ENCODE measurements at regions not wholly inside any gene's neighbourhood (a gene's known extent, or its start where the extent isn't known, plus 50 kb on each side); places are given as distances from the start of the nearest gene placed in this dataset.

GRCh38 chr17:79468183-79468944, 142.5 kb downstream of the RBFOX3 start:
- Histone ChIP-seq H3K4me1 (ENCODE audit: insufficient read depth, low read length) (no peaks in the 10 kb centered on the region; the same call in 1 of the 2 replicates), H3K9me3 (ENCODE audit: control insufficient read depth, insufficient read depth, low read length) (no peaks in the 10 kb centered on the region), H3K9ac (ENCODE audit: low read depth, low read length) (no peak overlapping the region), H3K36me3 (ENCODE audit: insufficient read depth, low read length) (no peaks in the 10 kb centered on the region)

- no peak overlapping the region for H3K9ac ChIP-seq (ENCODE audit: low read depth, low read length)
- H3K36me3 ChIP-seq (ENCODE audit: insufficient read depth, low read length): no peaks in the 10 kb centered on the region
- no peaks in the 10 kb centered on the region for H3K9me3 ChIP-seq (ENCODE audit: control insufficient read depth, insufficient read depth, low read length)
- no peaks in the 10 kb centered on the region; the same call in 1 of the 2 replicates for H3K4me1 ChIP-seq (ENCODE audit: insufficient read depth, low read length)
Measured at GRCh38 chr17:79466562-79467350, 144.1 kb downstream of the RBFOX3 start.

GRCh38 chr17:79465681-79466025, 145.2 kb downstream of the RBFOX3 start:
- Histone ChIP-seq H3K9ac (ENCODE audit: low read depth, low read length) (no peak overlapping the region), H3K4me1 (ENCODE audit: insufficient read depth, low read length) (no peaks in the 10 kb centered on the region; the same call in 1 of the 2 replicates), H3K9me3 (ENCODE audit: control insufficient read depth, insufficient read depth, low read length) (no peaks in the 10 kb centered on the region), H3K36me3 (ENCODE audit: insufficient read depth, low read length) (no peaks in the 10 kb centered on the region)

- Histone ChIP-seq H3K9me3 (ENCODE audit: control insufficient read depth, insufficient read depth, low read length) (no peaks in the 10 kb centered on the region), H3K9ac (ENCODE audit: low read depth, low read length) (no peak overlapping the region), H3K36me3 (ENCODE audit: insufficient read depth, low read length) (no peaks in the 10 kb centered on the region), H3K4me1 (ENCODE audit: insufficient read depth, low read length) (no peaks in the 10 kb centered on the region; the same call in 1 of the 2 replicates)
Measured at GRCh38 chr17:79465011-79465680, 145.7 kb downstream of the RBFOX3 start.

- H3K4me1 ChIP-seq (ENCODE audit: insufficient read depth, low read length): no peaks in the 10 kb centered on the region; the same call in 1 of the 2 replicates
- H3K9me3 ChIP-seq (ENCODE audit: control insufficient read depth, insufficient read depth, low read length): no peaks in the 10 kb centered on the region
- no peak overlapping the region for H3K9ac ChIP-seq (ENCODE audit: low read depth, low read length)
- no peaks in the 10 kb centered on the region for H3K36me3 ChIP-seq (ENCODE audit: insufficient read depth, low read length)
Measured at GRCh38 chr17:79464318-79465010, 146.4 kb downstream of the RBFOX3 start.

GRCh38 chr17:79463421-79464317, 147.2 kb downstream of the RBFOX3 start:
- H3K9me3 ChIP-seq (ENCODE audit: control insufficient read depth, insufficient read depth, low read length): no peaks in the 10 kb centered on the region
- no peaks in the 10 kb centered on the region for H3K36me3 ChIP-seq (ENCODE audit: insufficient read depth, low read length)
- no peaks in the 10 kb centered on the region; the same call in 1 of the 2 replicates for H3K4me1 ChIP-seq (ENCODE audit: insufficient read depth, low read length)
- no peak overlapping the region for H3K9ac ChIP-seq (ENCODE audit: low read depth, low read length)

- H3K4me1 ChIP-seq (ENCODE audit: insufficient read depth, low read length): no peaks in the 10 kb centered on the region; the same call in 1 of the 2 replicates
Measured at GRCh38 chr17:79461041-79461440, 149.8 kb downstream of the RBFOX3 start.

GRCh38 chr17:79459846-79460245, 151.0 kb downstream of the RBFOX3 start:
- Histone ChIP-seq H3K4me1 (ENCODE audit: insufficient read depth, low read length) (no peaks in the 10 kb centered on the region; the same call in 1 of the 2 replicates), H3K9me3 (ENCODE audit: control insufficient read depth, insufficient read depth, low read length) (no peaks in the 10 kb centered on the region), H3K9ac (ENCODE audit: low read depth, low read length) (no peak overlapping the region), H3K36me3 (ENCODE audit: insufficient read depth, low read length) (no peaks in the 10 kb centered on the region)

More at GRCh38 chr17:79461041-79461440, 149.8 kb downstream of the RBFOX3 start:
- Histone ChIP-seq H3K9ac (ENCODE audit: low read depth, low read length) (no peak overlapping the region), H3K9me3 (ENCODE audit: control insufficient read depth, insufficient read depth, low read length) (no peaks in the 10 kb centered on the region), H3K36me3 (ENCODE audit: insufficient read depth, low read length) (no peaks in the 10 kb centered on the region)

GRCh38 chr17:79459003-79459655, 151.7 kb downstream of the RBFOX3 start:
- no peaks in the 10 kb centered on the region for H3K4me1 ChIP-seq (ENCODE audit: insufficient read depth, low read length)
- no peak overlapping the region for H3K9ac ChIP-seq (ENCODE audit: low read depth, low read length)
- H3K9me3 ChIP-seq (ENCODE audit: control insufficient read depth, insufficient read depth, low read length): no peaks in the 10 kb centered on the region
- no peaks in the 10 kb centered on the region for H3K36me3 ChIP-seq (ENCODE audit: insufficient read depth, low read length)

GRCh38 chr17:79458356-79458755, 152.5 kb downstream of the RBFOX3 start:
- no peak overlapping the region for H3K9ac ChIP-seq (ENCODE audit: low read depth, low read length)
- no peaks in the 10 kb centered on the region for H3K36me3 ChIP-seq (ENCODE audit: insufficient read depth, low read length)
- no peaks in the 10 kb centered on the region for H3K4me1 ChIP-seq (ENCODE audit: insufficient read depth, low read length)
- H3K9me3 ChIP-seq (ENCODE audit: control insufficient read depth, insufficient read depth, low read length): no peaks in the 10 kb centered on the region

- H3K36me3 ChIP-seq (ENCODE audit: insufficient read depth, low read length): no peaks in the 10 kb centered on the region
- no peaks in the 10 kb centered on the region for H3K4me1 ChIP-seq (ENCODE audit: insufficient read depth, low read length)
- no peaks in the 10 kb centered on the region for H3K9me3 ChIP-seq (ENCODE audit: control insufficient read depth, insufficient read depth, low read length)
- no peak overlapping the region for H3K9ac ChIP-seq (ENCODE audit: low read depth, low read length)
Measured at GRCh38 chr17:79457889-79458288, 153.0 kb downstream of the RBFOX3 start.

- no peak overlapping the region for H3K9ac ChIP-seq (ENCODE audit: low read depth, low read length)
- H3K9me3 ChIP-seq (ENCODE audit: control insufficient read depth, insufficient read depth, low read length): no peaks in the 10 kb centered on the region
- H3K36me3 ChIP-seq (ENCODE audit: insufficient read depth, low read length): no peaks in the 10 kb centered on the region
- no peaks in the 10 kb centered on the region for H3K4me1 ChIP-seq (ENCODE audit: insufficient read depth, low read length)
Measured at GRCh38 chr17:79457376-79457775, 153.5 kb downstream of the RBFOX3 start.

GRCh38 chr17:79455636-79456035, 155.2 kb downstream of the RBFOX3 start:
- no peaks in the 10 kb centered on the region for H3K4me1 ChIP-seq (ENCODE audit: insufficient read depth, low read length)
- H3K36me3 ChIP-seq (ENCODE audit: insufficient read depth, low read length): no peaks in the 10 kb centered on the region
- H3K9ac ChIP-seq (ENCODE audit: low read depth, low read length): no peak overlapping the region
- no peaks in the 10 kb centered on the region for H3K9me3 ChIP-seq (ENCODE audit: control insufficient read depth, insufficient read depth, low read length)
